ENCODE measurements at regions not wholly inside any gene's neighbourhood (a gene's known extent, or its start where the extent isn't known, plus 50 kb on each side); places are given as distances from the start of the nearest gene placed in this dataset.

DNA sequence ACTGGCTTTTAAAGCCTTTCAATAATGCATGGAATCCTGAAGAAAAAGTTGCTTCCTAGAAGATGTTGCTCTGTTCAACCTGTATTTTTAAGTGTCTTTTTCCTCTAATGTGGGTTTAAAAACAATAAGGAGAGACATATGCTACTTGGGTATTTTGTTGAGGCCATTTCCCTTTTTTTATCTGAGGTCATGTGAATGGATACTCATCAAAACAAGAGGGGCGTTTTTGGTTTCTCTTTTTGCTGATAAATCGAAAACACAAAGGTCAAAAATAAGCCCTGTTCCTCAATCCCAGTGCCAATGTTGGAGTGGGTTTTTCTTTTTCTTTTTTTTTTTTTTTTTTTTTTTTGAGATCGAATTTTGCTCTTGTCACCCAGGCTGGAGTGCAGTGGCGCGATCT is 468.0 kb upstream of the RBFOX1 start:
- DNase-seq (ENCODE audit: low spot score in 2 of 2): no peak
- no peak for FAIRE-seq

DNA sequence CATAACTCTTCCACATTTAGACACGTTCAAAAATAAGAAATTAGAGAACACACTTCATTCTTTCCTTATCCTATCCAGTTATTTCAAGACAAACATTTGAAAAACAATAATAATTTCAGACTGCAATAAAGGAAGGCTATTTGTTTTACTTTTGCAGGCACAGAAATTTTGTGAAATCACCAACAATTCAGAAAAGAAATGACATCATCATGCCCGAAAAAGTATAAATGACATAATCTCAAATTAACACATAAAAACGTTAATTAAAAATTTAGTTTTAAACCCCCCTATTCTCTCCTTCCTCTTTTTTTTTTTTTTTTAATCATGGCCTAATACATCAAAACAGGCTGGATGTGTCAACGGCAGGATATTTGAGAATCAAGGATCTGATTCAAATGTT is 468.4 kb upstream of the RBFOX1 start:
- FAIRE-seq: no peak

DNA sequence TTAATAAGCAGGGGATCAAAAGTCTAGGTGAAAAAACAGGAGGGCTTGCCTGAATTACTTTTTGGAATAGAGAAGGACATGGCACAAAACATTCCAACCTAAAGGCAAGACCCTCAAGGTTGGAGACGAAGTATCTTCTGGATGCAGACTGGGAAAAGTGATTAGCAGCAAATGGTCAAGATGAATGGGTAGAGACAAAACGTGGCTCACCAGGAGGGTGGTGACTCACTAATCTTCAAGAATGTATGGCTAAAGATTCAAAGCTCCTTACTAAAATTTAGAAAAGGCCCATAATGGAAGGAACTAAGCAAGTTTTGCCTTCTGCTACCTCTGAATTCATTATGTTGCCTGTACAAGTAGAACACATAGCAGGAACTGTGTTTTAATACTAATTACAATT is 469.5 kb upstream of the RBFOX1 start:
- DNase-seq (ENCODE audit: low spot score in 2 of 2): no peak
- no peak for FAIRE-seq

More for the DNA sequence above, 468.4 kb upstream of the RBFOX1 start:
- DNase-seq (ENCODE audit: low spot score in 2 of 2): no peak

DNA sequence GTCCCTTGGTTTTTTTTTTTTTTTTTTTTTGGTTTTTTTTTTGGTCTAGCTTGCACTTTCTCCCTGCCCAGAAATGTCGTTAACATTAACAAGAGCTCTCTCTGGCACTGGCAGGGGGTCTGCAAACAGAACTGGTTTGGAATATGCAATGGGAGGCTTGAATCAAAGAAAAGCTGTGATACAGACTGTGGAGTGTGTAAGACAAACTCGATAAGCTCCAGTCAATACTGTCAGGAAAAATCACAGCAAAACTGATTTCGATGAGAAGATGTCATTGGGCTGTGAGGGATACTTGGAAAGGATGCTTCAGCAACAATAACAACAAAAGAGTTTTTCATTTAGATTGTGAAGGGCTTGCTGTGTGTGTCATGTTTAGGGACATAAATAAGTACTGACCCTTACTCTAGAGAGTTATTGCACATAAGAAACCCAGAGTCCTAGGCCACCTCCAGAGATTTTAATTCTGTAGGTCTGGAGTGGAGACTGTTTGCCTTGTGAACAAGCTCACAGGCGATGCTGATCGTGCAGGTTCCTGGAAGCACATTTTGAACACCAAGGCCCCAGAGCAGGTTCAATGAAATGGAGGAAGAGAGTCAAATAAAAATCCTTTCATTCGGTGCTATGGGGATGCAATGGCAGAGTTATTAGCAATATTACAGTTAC is 470.7 kb upstream of the RBFOX1 start:
- FAIRE-seq: no peak
- DNase-seq (ENCODE audit: low spot score in 2 of 2): no peak

DNA sequence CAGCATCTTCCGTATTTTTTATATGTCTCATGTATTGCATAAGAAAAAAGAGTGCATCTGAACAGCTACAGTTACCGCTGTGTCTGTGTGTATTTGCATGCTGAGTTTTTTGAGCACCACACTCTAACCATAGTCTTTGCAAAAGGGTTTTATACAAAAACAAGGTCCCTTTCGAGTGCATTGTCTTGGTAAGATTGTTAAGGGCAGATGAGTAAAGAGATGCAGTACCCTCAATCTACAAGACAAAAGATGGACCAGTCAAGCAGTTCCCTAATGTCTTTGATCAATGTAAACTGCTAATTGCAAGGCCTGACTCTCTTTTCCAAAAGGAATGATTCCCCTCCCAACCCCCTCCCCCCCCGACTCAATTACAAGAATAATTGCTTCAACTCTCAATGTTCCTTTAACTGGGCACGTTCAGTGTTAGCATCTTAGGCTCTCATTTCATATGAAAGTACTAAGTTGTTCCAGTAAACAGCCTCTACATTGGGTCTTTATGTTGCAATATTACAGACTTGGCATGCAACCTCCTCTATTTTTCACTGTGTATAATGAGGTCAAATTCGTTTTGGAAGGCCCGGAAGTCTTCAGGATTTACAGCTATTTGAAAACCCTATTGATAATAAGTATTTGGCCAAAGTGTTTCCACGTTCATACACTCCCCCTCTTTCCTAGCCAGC is 471.4 kb upstream of the RBFOX1 start:
- FAIRE-seq (no peak), DNase-seq (ENCODE audit: low spot score in 2 of 2) (no peak)

DNA sequence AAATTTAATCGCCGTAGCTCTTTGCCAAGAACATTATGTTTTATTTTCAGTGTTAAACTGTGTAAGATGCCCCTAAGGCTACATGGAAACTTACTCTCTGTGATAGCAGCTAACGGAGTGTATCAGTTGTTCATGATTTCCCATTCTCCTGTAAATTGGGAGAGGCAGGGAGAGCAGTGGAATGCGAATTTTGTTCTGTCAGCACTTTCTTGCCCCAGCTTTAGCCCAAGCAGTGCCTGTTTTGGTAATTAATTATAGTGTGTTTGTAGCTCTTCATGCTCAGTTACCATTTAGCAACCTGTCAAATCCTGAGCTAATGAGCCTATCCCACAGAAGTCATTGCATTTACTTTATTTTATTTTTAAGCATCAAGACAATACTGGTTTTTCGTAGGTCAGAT is 475.1 kb upstream of the RBFOX1 start:
- FAIRE-seq: no peak
- DNase-seq (ENCODE audit: low spot score in 2 of 2): no peak

DNA sequence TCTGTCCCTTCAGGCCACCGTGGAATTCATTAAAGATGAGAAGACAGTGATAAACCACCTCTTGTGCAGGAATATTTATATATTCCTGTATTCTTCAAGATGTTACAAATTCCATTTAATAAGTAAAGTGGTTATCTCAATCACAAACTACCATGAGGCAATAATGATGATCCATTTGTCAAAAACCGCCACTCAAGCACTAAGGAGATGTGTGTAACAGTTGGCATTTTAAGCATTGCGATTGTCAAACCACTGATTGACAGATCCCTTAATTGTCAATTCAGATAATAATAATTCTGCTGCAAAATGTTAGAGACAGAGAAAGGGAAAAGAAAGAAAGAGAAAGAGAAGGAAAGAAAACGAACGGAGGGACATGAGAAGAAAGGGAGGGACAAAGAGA is 476.1 kb upstream of the RBFOX1 start:
- no peak for FAIRE-seq
- DNase-seq (ENCODE audit: low spot score in 2 of 2): no peak

DNA sequence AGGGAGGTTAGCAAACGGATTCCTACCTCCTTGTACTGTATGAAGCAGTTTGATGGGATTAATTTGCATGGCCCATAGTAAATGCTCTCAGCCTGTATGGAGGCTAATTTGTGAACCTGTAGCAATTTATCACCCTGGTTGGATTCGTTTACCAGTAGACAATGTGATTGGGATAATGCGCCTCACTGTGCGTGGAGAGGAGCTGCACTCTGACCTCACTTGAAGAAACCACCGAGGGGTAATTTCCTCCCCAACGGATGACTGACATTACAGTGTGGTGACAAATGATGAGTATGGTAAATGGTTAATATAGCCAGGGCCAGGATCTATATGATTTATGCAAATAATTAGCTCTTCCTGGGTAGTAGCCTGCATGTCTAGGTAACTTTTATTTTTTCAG is 479.1 kb upstream of the RBFOX1 start:
- no peak for FAIRE-seq
- DNase-seq (ENCODE audit: low spot score in 2 of 2): no peak

DNA sequence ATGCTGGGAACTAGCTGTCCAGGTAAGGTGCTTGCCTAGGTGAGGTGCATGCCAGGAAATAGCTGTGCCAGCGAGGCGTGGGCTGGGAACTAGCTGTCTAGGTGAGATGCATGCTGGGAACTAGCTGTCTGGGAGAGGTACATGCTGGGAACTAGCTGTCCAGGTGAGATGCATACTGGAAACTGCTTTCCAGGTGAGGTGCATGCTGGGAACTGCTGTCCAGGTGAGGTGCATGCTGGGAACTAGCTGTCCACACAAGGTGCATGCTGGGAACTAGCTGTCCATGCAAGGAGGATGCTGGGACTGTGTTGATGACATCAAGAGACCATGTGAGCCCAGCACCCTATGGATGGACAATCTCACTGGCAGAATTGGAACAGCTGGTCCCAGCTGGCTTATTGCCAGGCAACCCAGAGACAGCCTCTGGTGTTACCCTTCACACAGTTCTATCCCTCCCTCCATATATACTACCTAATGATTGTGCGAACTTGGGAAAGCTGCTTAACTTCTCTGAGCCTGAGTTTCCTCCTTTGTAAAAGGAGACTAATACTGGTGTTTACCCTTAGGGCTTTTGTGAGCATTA is 479.9 kb upstream of the RBFOX1 start:
- no peak for FAIRE-seq
- DNase-seq (ENCODE audit: low spot score in 2 of 2): no peak

DNA sequence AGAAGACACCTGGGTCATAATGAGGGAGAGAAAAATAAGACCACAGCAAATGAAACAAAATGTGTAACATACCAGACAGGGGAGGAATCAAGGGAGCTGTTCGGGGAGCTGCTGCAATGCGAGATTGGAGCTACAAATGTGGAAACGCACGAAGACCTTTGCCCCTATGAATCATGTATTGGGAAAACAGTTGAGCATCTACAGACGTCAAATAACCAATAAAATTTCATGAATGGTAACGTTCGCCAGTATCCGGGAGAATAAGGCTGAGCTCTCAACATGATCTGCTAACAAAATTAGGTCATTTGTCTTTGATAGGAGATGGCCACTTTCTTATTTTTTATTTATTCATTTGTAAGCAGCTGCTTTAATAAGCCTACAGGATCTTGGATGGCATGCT is 486.2 kb upstream of the RBFOX1 start:
- no peak for FAIRE-seq
- no peak for DNase-seq (ENCODE audit: low spot score in 2 of 2)

DNA sequence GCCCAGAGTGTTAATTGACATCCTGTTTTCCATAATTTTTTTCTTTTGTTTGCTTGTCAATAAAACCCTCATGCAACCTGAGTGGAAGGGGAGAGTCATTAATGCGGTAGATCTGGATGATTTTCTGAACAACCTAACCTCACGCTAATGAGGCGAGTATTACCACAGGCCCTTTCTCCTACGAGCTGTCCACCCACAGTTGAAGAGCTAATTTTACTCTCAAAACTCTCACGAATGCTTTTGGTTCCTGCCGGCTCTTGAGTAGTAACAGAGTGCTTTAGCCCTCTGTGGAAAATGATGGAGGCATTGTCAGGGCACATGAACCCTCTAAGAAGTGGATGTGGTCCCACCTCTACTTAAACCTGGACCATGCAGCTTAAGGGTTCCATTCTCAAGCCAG is 491.3 kb upstream of the RBFOX1 start:
- DNase-seq (ENCODE audit: low spot score in 2 of 2) (no peak), FAIRE-seq (no peak)

DNA sequence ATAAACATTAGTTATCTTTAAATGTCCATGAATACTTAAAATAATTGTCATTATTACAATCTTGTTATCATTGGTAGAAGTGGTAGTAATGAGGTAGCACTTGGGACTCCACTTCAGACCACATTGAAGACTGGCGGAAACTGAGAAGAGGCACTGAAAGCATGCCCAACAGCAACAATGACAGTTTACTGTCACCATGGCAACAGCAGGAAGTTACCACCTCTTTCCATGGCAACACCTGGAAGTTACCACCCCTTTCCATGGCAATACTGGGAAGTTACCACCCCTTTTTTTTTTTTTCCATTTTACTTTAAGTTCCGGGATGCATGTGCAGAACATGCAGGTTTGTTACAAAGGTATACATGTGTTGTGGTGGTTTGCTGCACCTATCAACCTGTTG is 494.9 kb upstream of the RBFOX1 start:
- no peak for DNase-seq (ENCODE audit: low spot score in 2 of 2)
- FAIRE-seq: no peak

DNA sequence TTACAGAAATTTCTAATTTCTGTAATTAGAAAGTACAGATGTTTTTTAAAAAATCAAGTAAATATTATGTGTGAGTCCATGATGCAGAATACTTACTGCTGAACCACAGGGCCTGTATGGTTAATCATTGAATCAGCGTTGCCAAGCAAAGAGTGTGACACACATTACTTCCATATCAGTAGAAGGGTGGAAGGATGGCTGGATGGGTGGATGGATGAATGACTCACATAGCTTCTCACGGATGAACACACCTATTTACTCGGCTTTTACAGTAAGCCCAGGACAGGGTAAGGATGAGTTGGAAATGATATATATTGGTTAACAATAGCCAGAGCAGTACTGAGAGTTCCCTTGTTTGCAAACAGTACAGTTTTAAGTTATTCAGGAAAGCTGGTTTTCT is 495.9 kb upstream of the RBFOX1 start:
- no peak for FAIRE-seq
- DNase-seq (ENCODE audit: low spot score in 2 of 2): no peak

DNA sequence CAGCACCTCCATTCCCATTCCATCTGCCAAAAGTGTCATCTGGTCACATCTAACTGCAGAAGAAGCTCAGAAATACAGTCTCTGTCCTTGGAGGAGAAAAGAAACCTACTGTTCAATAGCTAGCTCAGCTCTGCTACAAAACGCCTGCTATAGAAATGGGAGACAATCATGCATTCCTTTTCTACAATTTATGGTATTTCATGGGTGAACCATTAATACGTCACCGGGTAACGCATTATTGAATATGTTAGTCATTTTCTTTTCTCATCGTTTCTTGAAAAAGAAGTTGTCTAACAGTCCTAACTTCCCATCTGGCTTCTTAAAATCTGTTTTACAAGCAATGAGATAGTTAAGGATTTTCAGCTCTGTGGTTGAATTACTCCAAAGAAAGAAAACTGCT is 496.7 kb upstream of the RBFOX1 start:
- FAIRE-seq: no peak
- no peak for DNase-seq (ENCODE audit: low spot score in 2 of 2)

DNA sequence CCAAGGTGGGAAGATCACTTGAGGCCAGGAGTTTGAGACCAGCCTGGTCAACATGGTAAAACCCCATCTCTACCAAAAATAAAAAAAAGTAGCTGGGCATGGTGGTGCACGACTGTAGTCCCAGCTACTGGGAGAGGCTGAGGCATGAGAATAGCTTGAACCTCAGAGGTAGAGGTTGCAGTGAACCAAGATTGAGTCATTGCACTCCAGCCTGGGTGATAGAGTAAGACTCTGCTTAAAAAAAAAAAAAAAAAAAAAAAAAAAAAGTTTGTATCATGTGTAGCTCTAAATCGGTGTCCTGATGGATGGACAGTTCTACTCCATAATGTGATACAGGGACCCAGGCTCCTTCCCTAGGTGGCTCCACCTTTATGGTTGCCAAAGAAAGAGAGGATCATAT is 497.1 kb upstream of the RBFOX1 start:
- DNase-seq (ENCODE audit: low spot score in 2 of 2) (no peak), FAIRE-seq (no peak)

DNA sequence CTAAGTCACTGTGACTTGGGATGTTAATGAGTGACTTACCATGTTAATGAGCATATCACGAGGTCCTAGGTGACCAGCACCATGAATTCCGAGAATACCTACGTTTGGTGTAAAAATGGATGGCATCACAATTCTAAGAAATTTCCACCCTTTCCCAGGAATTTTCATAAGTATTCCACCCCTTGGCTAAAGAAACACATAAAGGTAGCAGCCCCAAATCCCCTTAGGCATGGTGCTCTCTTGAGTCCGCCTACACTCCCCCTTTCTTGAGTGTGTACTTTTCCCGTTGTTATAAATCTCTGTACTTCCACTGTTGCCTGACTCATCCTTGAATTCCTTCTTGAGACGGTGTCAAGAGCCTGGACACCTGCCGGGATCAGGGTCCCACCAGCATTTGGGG is 504.0 kb upstream of the RBFOX1 start:
- FAIRE-seq (no peak), DNase-seq (ENCODE audit: low spot score in 2 of 2) (no peak)

DNA sequence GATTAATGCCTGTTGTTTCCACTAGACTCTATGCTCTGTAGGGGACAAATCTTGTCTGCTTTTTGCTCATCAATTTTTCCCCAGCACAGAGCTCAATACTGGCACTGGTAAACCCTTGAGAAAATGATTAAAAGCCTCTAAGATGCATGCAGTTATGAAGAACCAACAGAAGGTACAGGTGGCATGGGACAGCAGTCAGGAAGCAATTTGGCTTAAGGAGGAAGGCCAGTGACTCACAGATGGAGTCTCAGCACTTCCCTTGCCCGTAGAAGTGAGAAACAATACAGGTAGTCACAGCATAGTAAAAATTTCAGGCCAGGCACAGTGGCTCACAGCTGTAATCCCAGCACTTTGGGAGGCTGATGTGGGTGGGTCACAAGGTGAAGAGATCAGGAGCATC is 504.7 kb upstream of the RBFOX1 start:
- no peak for FAIRE-seq

DNA sequence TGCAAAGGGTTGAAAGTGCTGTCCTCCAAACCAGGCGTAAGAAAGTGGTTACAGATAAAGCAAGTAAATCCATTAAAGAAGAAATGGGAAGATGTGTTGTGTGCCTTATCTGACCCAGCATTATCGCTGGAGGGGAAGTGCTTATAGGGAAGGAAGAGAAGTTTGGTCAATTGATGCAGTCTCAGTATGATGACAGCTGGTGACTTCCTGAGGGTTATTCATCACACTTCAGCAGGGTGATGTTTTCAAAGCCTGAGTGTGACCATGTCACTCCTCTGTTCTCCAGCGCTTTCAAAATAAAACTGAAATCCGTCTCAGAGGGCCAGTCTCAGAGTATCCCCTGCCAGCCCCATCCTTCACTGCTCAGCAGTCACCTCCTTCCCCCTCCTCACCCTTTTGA is 505.4 kb upstream of the RBFOX1 start:
- FAIRE-seq: no peak

More for the DNA sequence above, 504.7 kb upstream of the RBFOX1 start:
- DNase-seq (ENCODE audit: low spot score in 2 of 2): no peak

DNA sequence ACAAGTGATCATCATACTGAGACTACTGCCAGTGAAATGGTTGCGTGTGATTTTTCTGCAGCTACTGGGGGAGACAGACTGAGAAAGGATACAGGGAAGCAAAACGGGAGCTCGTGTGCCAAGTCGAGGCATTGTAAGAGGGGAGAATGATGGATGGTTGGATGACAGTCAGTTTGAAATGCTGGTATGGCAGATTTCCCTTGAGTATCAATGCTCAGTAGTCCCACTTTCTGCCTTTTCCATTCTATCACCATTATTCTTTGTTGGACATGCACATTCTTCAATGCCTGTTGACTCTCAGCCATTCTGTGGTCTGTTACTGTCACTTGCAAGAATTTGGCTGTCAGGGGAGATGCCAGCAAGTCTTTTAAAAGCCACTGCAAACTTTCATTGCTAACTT is 510.6 kb upstream of the RBFOX1 start:
- no peak for DNase-seq (ENCODE audit: low spot score in 2 of 2)
- no peak for FAIRE-seq

More for the DNA sequence above, 505.4 kb upstream of the RBFOX1 start:
- no peak for DNase-seq (ENCODE audit: low spot score in 2 of 2)

DNA sequence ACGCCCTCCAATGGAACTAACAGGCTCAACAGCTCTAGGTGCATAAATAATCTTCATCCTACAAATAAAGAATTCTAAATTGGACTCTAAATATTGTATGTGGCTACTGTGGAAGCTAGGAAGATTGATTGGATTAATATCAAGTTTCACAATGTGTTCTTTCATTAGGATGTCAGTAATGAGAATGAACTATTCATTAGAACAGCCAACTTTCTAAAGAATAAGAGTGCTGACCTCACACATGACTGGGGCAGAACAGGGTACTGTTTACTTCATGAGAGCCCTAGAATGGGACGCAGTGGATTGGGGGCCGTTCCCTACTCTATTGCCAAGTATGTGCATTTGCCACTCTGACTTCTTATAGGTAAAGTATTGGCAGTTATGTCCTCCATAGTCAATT is 528.2 kb upstream of the RBFOX1 start:
- DNase-seq (ENCODE audit: low spot score in 2 of 2) (peak in 1 of 2 donors; percentile 2), FAIRE-seq (no peak)

DNA sequence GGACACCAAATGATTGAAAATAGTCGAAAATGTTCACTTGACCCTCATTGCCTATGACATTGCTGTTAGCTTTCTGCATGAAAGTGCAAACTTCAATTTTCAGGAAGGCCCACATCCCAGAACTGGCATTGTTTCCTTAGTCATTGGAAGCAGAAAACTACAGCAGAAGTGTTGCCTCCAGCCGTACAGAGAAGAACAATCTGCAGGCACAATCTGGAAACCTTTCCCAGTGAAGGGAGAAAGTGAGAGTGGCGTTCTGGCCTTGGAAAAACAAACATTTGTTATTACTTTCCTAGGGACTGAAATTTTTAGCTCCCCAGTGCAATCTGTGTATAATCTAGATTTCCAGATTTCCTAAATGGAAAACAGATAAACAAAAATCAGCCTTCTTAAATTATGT is 529.5 kb upstream of the RBFOX1 start:
- DNase-seq (ENCODE audit: low spot score in 2 of 2): no peak
- no peak for FAIRE-seq

DNA sequence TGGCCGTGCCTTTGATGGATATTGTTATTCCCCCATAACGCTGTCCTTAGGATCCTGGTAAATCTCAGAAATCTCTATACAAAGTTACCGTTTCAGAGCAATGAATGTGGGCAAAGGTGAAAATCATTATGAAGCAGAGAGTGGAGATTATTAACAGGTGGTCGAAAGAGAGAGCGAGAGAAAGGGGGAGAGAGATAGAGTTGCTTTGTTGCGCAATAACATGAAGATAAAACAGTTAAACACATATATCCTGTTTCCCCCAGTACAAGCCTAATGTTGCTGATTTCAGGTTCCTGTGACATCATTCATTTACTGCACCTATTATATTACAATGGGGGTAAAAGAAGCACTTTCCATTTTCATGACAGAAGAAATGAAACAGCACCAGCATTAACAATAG is 535.4 kb upstream of the RBFOX1 start:
- FAIRE-seq: no peak

More for the DNA sequence above, 535.4 kb upstream of the RBFOX1 start:
- no peak for DNase-seq (ENCODE audit: low spot score in 2 of 2)

All from frontal cortex (tissue), 3 donors.